ENCODE measurements at regions not wholly inside any gene's neighbourhood (a gene's known extent, or its start where the extent isn't known, plus 50 kb on each side); places are given as distances from the start of the nearest gene placed in this dataset.

GRCh38 chr20:37600486-37600885 lies 72.8 kb upstream of the BLCAP start:
- DNase-seq (ENCODE audit: extremely low read depth, low read depth), result no peak
- H3K4me3 ChIP-seq (replicated peaks; ENCODE audit: low read depth, low read length), result no peak overlapping the region
- TF ChIP-seq CTCF (IDR thresholded peaks at IDR 0.05; ENCODE audit: low read depth, low read length, missing control alignments), result no peak

- no peak for DNase-seq (ENCODE audit: extremely low read depth, low read depth)
- no peak overlapping the region for H3K4me3 ChIP-seq (replicated peaks; ENCODE audit: low read depth, low read length)
- TF ChIP-seq CTCF (IDR thresholded peaks at IDR 0.05; ENCODE audit: low read depth, low read length, missing control alignments), result no peak
Measured at GRCh38 chr20:37598575-37599342, 71.1 kb upstream of the BLCAP start.

GRCh38 chr20:37598100-37598543 lies 70.4 kb upstream of the BLCAP start:
- H3K4me3 ChIP-seq (replicated peaks; ENCODE audit: low read depth, low read length), result no peak overlapping the region
- no peak for TF ChIP-seq CTCF (IDR thresholded peaks at IDR 0.05; ENCODE audit: low read depth, low read length, missing control alignments)
- no peak for DNase-seq (ENCODE audit: extremely low read depth, low read depth)

GRCh38 chr20:37596890-37597536 lies 69.3 kb upstream of the BLCAP start:
- TF ChIP-seq CTCF (IDR thresholded peaks at IDR 0.05; ENCODE audit: low read depth, low read length, missing control alignments), result no peak
- no peak for DNase-seq (ENCODE audit: extremely low read depth, low read depth)
- no peak overlapping the region for H3K4me3 ChIP-seq (replicated peaks; ENCODE audit: low read depth, low read length)

GRCh38 chr20:37596168-37596567 lies 68.5 kb upstream of the BLCAP start:
- H3K4me3 ChIP-seq (replicated peaks; ENCODE audit: low read depth, low read length), result no peak overlapping the region
- no peak for TF ChIP-seq CTCF (IDR thresholded peaks at IDR 0.05; ENCODE audit: low read depth, low read length, missing control alignments)

GRCh38 chr20:37593710-37594109 lies 66.0 kb upstream of the BLCAP start:
- DNase-seq (ENCODE audit: extremely low read depth, low read depth), result no peak
- no peak overlapping the region for H3K4me3 ChIP-seq (replicated peaks; ENCODE audit: low read depth, low read length)
- TF ChIP-seq CTCF (IDR thresholded peaks at IDR 0.05; ENCODE audit: low read depth, low read length, missing control alignments), result no peak

More at GRCh38 chr20:37596168-37596567, 68.5 kb upstream of the BLCAP start:
- no peak for DNase-seq (ENCODE audit: extremely low read depth, low read depth)
